ENCODE measurements at regions not wholly inside any gene's neighbourhood (a gene's known extent, or its start where the extent isn't known, plus 50 kb on each side); places are given as distances from the start of the nearest gene placed in this dataset.

DNA sequence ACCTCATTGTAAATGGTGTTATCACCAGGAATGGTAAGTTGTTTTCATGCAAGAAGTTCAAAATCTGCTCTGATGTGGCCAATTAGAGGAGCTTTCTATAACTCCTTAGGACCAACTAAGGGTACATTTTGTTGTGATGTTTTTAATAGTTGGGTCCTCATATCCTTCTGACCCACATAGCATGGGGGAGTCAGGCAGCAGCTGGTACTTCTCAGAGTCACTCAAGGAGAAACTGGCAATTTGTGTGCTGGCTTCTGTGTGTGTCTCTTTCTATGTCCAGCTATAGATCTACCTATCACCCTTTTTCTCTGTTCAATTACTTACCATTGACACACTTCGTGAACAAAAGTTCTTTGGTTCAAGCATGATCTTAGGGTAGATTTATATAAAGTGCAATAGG is 194.3 kb upstream of the TENM3 start:
- Mint-ChIP-seq H3K27me3 (no peaks in the 10 kb centered on the region), H3K9me3 (peaks cover 2 to 8% (median 4%) of the 10 kb centered on the region in 3 donors), H3K4me3 (no peak overlapping the region), H3K27ac (no peak overlapping the region), H3K4me1 (no peaks in the 10 kb centered on the region), H3K36me3 (no peaks in the 10 kb centered on the region)
- DNase-seq (no peak), ATAC-seq (replicated peaks in 1 of 4) (no peak)
- H3K36me3 ChIP-seq (ENCODE audit: control insufficient read depth in 2 of 2, extremely low read depth in 1 of 2, insufficient read depth in 1 of 2, low read length in 1 of 2): no peaks in the 10 kb centered on the region
- CTCF ChIA-PET: no interaction called here
- no peaks in the 10 kb centered on the region for H3K4me1 ChIP-seq (ENCODE audit: control insufficient read depth in 1 of 2, extremely low read depth in 1 of 2, insufficient read depth in 2 of 2, low read length in 2 of 2)
- no peak overlapping the region for H3K4me3 ChIP-seq (ENCODE audit: control insufficient read depth in 1 of 2, extremely low read depth in 1 of 2, low read length in 1 of 2)
- POLR2A ChIA-PET: no interaction called here
- no CpG with 5 or more reads among the region's 1 CpG for WGBS (ENCODE audit: insufficient coverage)
- no peaks in the 10 kb centered on the region for H3K9me3 ChIP-seq
- H3K27ac ChIP-seq (ENCODE audit: low read length): no peak overlapping the region
- no peaks in the 10 kb centered on the region for H3K27me3 ChIP-seq (replicated peaks in 1 of 2; ENCODE audit: control insufficient read depth in 2 of 2, extremely low read depth in 1 of 2, insufficient read depth in 2 of 2, low read length in 1 of 2)

DNA sequence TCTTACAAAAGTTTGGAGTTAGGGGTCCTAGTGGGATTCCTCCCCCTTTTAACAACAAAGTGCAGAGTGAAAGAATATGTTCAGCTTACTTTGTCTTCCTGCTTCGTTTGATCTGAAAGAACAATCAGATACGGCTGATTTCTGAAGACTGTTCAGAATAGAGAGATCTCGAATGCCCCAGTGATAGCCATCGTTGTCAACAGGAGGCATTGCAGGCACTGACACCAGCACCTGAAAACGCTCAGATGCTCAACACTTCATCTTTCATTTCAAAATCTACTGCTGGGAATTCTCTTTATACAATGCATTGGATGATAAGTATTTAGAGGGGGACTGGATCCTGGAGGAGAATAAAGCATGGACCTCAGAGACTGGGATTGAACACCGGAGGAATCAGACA is 186.3 kb upstream of the TENM3 start:
- CTCF ChIA-PET: no interaction called here
- no peaks in the 10 kb centered on the region for H3K4me1 Mint-ChIP-seq

DNA sequence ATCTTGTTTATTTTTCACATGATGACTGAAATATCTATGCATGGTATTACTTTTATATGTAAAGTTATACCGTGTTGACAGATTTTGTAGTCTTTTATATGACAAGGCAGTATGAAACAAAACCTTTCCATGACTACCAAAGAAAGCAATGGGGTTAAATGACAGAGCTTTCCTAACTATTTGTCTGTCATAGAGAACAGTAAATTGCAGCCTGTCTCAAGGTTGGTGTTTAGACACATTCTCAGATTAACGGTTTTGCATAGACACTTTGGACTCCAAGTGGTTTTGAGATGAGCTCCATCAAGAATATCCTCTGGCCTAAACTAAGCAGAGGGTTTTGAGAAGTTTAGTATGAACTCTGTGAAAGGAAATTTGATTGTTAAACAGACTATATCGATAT is 180.7 kb upstream of the TENM3 start:
- H3K27me3 ChIP-seq (replicated peaks in 1 of 2; ENCODE audit: control insufficient read depth in 2 of 2, extremely low read depth in 1 of 2, insufficient read depth in 2 of 2, low read length in 1 of 2): no peaks in the 10 kb centered on the region
- 50% methylated on average over 1 of the region's 3 CpGs for WGBS (ENCODE audit: insufficient coverage)

More for the DNA sequence above, 186.3 kb upstream of the TENM3 start:
- no peaks in the 10 kb centered on the region for H3K9me3 ChIP-seq
- Mint-ChIP-seq H3K27ac (no peak overlapping the region), H3K4me3 (no peak overlapping the region), H3K27me3 (no peaks in the 10 kb centered on the region), H3K9me3 (peaks cover 3 to 5% (median 3%) of the 10 kb centered on the region in 3 donors), H3K36me3 (no peaks in the 10 kb centered on the region)
- no peak overlapping the region for H3K4me3 ChIP-seq (ENCODE audit: control insufficient read depth in 1 of 2, extremely low read depth in 1 of 2, low read length in 1 of 2)
- 72% methylated on average over 3 of the region's 6 CpGs for WGBS (ENCODE audit: insufficient coverage)
- POLR2A ChIA-PET: no interaction called here
- H3K27me3 ChIP-seq (replicated peaks in 1 of 2; ENCODE audit: control insufficient read depth in 2 of 2, extremely low read depth in 1 of 2, insufficient read depth in 2 of 2, low read length in 1 of 2): no peaks in the 10 kb centered on the region
- no peaks in the 10 kb centered on the region for H3K36me3 ChIP-seq (ENCODE audit: control insufficient read depth in 2 of 2, extremely low read depth in 1 of 2, insufficient read depth in 1 of 2, low read length in 1 of 2)
- no peak overlapping the region for H3K27ac ChIP-seq (ENCODE audit: low read length)
- ATAC-seq (replicated peaks in 1 of 4) (no peak), DNase-seq (no peak)
- H3K4me1 ChIP-seq (ENCODE audit: control insufficient read depth in 1 of 2, extremely low read depth in 1 of 2, insufficient read depth in 2 of 2, low read length in 2 of 2): no peaks in the 10 kb centered on the region

DNA sequence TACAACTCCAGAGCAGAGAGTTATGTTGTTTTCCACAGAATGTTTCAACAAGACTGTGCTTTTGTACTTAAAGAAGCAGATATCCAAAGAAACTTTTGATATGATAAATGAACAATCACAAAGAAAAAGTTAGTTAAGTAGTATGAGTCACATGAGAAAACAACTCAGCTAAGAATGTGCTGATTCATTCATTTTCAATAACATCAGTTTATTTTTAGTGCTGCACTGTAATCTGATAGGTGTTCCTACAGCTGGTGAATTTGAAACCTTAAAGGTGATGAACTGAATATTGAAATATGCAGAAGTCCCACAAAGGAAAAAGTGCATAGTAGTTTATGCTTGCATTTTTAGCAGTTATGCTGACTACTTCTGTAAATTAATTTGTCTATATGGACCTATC is 180.3 kb upstream of the TENM3 start:
- no peaks in the 10 kb centered on the region for H3K27me3 ChIP-seq (replicated peaks in 1 of 2; ENCODE audit: control insufficient read depth in 2 of 2, extremely low read depth in 1 of 2, insufficient read depth in 2 of 2, low read length in 1 of 2)
- no peak for DNase-seq
- H3K4me1 Mint-ChIP-seq: no peaks in the 10 kb centered on the region
- H3K4me3 ChIP-seq (ENCODE audit: control insufficient read depth in 1 of 2, extremely low read depth in 1 of 2, low read length in 1 of 2): no peak overlapping the region
- no peaks in the 10 kb centered on the region for H3K36me3 Mint-ChIP-seq
- H3K9me3 Mint-ChIP-seq: peaks cover 0 to 2% (median 0%) of the 10 kb centered on the region in 3 donors
- no peak overlapping the region for H3K27ac Mint-ChIP-seq
- POLR2A ChIA-PET: no interaction called here
- no peaks in the 10 kb centered on the region for H3K4me1 ChIP-seq (ENCODE audit: control insufficient read depth in 1 of 2, extremely low read depth in 1 of 2, insufficient read depth in 2 of 2, low read length in 2 of 2)
- CTCF ChIA-PET: no interaction called here
- no peaks in the 10 kb centered on the region for H3K9me3 ChIP-seq
- H3K27me3 Mint-ChIP-seq: peaks cover 0 to 1% of the 10 kb centered on the region in 2 donors
- H3K36me3 ChIP-seq (ENCODE audit: control insufficient read depth in 2 of 2, extremely low read depth in 1 of 2, insufficient read depth in 1 of 2, low read length in 1 of 2): no peaks in the 10 kb centered on the region
- no peak overlapping the region for H3K27ac ChIP-seq (ENCODE audit: low read length)
- H3K4me3 Mint-ChIP-seq: no peak overlapping the region
- ATAC-seq (replicated peaks in 1 of 4): no peak

More for the DNA sequence above, 180.7 kb upstream of the TENM3 start:
- Histone ChIP-seq H3K4me1 (ENCODE audit: control insufficient read depth in 1 of 2, extremely low read depth in 1 of 2, insufficient read depth in 2 of 2, low read length in 2 of 2) (no peaks in the 10 kb centered on the region), H3K4me3 (ENCODE audit: control insufficient read depth in 1 of 2, extremely low read depth in 1 of 2, low read length in 1 of 2) (no peak overlapping the region), H3K36me3 (ENCODE audit: control insufficient read depth in 2 of 2, extremely low read depth in 1 of 2, insufficient read depth in 1 of 2, low read length in 1 of 2) (no peaks in the 10 kb centered on the region), H3K9me3 (no peaks in the 10 kb centered on the region), H3K27ac (ENCODE audit: low read length) (no peak overlapping the region)
- Mint-ChIP-seq H3K27me3 (peaks cover 0 to 1% of the 10 kb centered on the region in 2 donors), H3K9me3 (peaks cover 0 to 2% (median 0%) of the 10 kb centered on the region in 3 donors), H3K4me1 (no peaks in the 10 kb centered on the region), H3K27ac (no peak overlapping the region), H3K4me3 (no peak overlapping the region), H3K36me3 (no peaks in the 10 kb centered on the region)
- ATAC-seq (replicated peaks in 1 of 4) (no peak), DNase-seq (no peak)
- ChIA-PET POLR2A (no interaction called here), CTCF (no interaction called here)

DNA sequence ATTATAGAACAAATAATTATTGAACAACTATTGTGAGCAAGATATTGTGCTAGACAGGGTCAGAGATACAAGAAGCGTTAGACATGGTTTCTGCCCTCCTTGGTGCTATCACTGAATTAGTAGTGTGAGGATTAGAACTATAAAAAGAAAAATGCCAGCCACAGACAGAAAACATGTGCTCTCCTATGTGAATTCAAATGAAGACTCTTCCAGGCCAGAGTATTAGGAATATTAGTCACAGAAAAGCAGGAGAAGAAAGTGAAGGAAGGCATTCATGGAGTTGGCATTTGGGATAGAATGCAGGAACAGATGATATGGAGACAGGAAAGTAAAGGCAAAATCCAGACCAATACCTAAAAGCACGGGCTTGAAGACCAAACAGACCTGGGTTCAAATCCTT is 179.6 kb upstream of the TENM3 start:
- ChIA-PET POLR2A (no interaction called here), CTCF (no interaction called here)
- Mint-ChIP-seq H3K27me3 (peaks cover 0 to 1% of the 10 kb centered on the region in 2 donors), H3K27ac (no peak overlapping the region), H3K36me3 (no peaks in the 10 kb centered on the region), H3K9me3 (peaks cover 0 to 2% (median 0%) of the 10 kb centered on the region in 3 donors), H3K4me1 (no peaks in the 10 kb centered on the region), H3K4me3 (no peak overlapping the region)
- H3K27me3 ChIP-seq (replicated peaks in 1 of 2; ENCODE audit: control insufficient read depth in 2 of 2, extremely low read depth in 1 of 2, insufficient read depth in 2 of 2, low read length in 1 of 2): no peaks in the 10 kb centered on the region
- DNase-seq (no peak), ATAC-seq (replicated peaks in 1 of 4) (no peak)
- H3K4me3 ChIP-seq (ENCODE audit: control insufficient read depth in 1 of 2, extremely low read depth in 1 of 2, low read length in 1 of 2): no peak overlapping the region
- no peaks in the 10 kb centered on the region for H3K36me3 ChIP-seq (ENCODE audit: control insufficient read depth in 2 of 2, extremely low read depth in 1 of 2, insufficient read depth in 1 of 2, low read length in 1 of 2)
- H3K27ac ChIP-seq (ENCODE audit: low read length): no peak overlapping the region
- no peaks in the 10 kb centered on the region for H3K9me3 ChIP-seq
- WGBS (ENCODE audit: insufficient coverage): no CpG with 5 or more reads among the region's 2 CpGs
- no peaks in the 10 kb centered on the region for H3K4me1 ChIP-seq (ENCODE audit: control insufficient read depth in 1 of 2, extremely low read depth in 1 of 2, insufficient read depth in 2 of 2, low read length in 2 of 2)

DNA sequence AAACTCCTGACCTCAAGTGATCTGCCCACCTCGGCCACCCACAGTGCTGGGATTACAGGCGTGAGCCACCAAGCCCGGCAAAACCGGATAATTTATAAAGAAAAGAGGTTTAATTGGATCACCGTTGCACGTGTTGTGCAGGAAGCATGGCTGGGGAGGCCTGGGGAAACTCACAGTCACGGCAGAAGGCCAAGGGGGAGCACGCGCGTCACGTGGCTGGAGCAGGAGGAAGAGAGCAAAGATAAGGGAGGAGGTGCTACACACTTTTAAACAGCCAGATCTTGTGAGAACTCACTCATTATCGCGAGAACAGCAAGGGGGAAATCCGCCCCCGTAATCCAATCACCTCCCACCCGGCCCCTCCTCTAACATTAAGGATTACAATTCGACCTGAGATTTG is 177.9 kb upstream of the TENM3 start:
- no peaks in the 10 kb centered on the region for H3K4me1 ChIP-seq (ENCODE audit: control insufficient read depth in 1 of 2, extremely low read depth in 1 of 2, insufficient read depth in 2 of 2, low read length in 2 of 2)
- no peak for DNase-seq
- H3K9me3 Mint-ChIP-seq: peaks cover 0 to 2% (median 0%) of the 10 kb centered on the region in 3 donors
- H3K4me1 Mint-ChIP-seq: no peaks in the 10 kb centered on the region
- no peak overlapping the region for H3K27ac ChIP-seq (ENCODE audit: low read length)
- H3K27ac Mint-ChIP-seq: no peak overlapping the region
- no peak for ATAC-seq (replicated peaks in 1 of 4)
- peaks cover 0 to 1% of the 10 kb centered on the region in 2 donors for H3K27me3 Mint-ChIP-seq
- H3K4me3 Mint-ChIP-seq: no peak overlapping the region
- H3K36me3 ChIP-seq (ENCODE audit: control insufficient read depth in 2 of 2, extremely low read depth in 1 of 2, insufficient read depth in 1 of 2, low read length in 1 of 2): no peaks in the 10 kb centered on the region
- H3K36me3 Mint-ChIP-seq: no peaks in the 10 kb centered on the region
- no peaks in the 10 kb centered on the region for H3K27me3 ChIP-seq (replicated peaks in 1 of 2; ENCODE audit: control insufficient read depth in 2 of 2, extremely low read depth in 1 of 2, insufficient read depth in 2 of 2, low read length in 1 of 2)
- no peak overlapping the region for H3K4me3 ChIP-seq (ENCODE audit: control insufficient read depth in 1 of 2, extremely low read depth in 1 of 2, low read length in 1 of 2)
- POLR2A ChIA-PET: no interaction called here
- no peaks in the 10 kb centered on the region for H3K9me3 ChIP-seq
- WGBS (ENCODE audit: insufficient coverage): 79% methylated on average over 13 of the region's 17 CpGs
- CTCF ChIA-PET: no interaction called here

DNA sequence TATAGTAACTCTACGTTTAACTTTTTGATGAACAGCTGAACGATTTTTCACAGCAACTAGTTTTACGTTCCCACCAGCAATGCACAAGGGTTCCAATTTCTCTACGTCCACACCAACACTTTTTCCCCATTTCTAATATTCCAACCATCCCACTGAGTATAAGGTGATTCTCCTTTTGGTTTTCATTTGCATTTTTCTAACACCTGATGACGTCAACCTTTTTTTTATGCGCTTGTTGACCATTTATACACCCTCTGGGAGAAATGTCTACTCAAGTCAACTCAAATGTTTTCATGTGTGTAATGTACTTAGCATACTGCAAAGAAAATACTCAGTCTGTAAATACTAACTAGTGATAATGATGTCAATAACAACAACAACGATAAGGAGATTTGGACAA is 177.2 kb upstream of the TENM3 start:
- Mint-ChIP-seq H3K27ac (no peak overlapping the region), H3K27me3 (peaks cover 0 to 1% of the 10 kb centered on the region in 2 donors), H3K4me3 (no peak overlapping the region), H3K9me3 (peaks cover 0 to 4% (median 2%) of the 10 kb centered on the region in 3 donors), H3K4me1 (no peaks in the 10 kb centered on the region), H3K36me3 (no peaks in the 10 kb centered on the region)
- ATAC-seq (replicated peaks in 1 of 4) (no peak), DNase-seq (no peak)
- H3K27ac ChIP-seq (ENCODE audit: low read length): no peak overlapping the region
- H3K4me3 ChIP-seq (ENCODE audit: control insufficient read depth in 1 of 2, extremely low read depth in 1 of 2, low read length in 1 of 2): no peak overlapping the region
- ChIA-PET CTCF (no interaction called here), POLR2A (no interaction called here)
- H3K36me3 ChIP-seq (ENCODE audit: control insufficient read depth in 2 of 2, extremely low read depth in 1 of 2, insufficient read depth in 1 of 2, low read length in 1 of 2): no peaks in the 10 kb centered on the region
- H3K27me3 ChIP-seq (replicated peaks in 1 of 2; ENCODE audit: control insufficient read depth in 2 of 2, extremely low read depth in 1 of 2, insufficient read depth in 2 of 2, low read length in 1 of 2): no peaks in the 10 kb centered on the region
- 60% methylated on average over 1 of the region's 7 CpGs for WGBS (ENCODE audit: insufficient coverage)
- H3K4me1 ChIP-seq (ENCODE audit: control insufficient read depth in 1 of 2, extremely low read depth in 1 of 2, insufficient read depth in 2 of 2, low read length in 2 of 2): no peaks in the 10 kb centered on the region
- H3K9me3 ChIP-seq: no peaks in the 10 kb centered on the region
